Epithelial cell of esophagus (primary cell): ENCODE measurements at regions not wholly inside any gene's neighbourhood (a gene's known extent, or its start where the extent isn't known, plus 50 kb on each side); places are given as distances from the start of the nearest gene placed in this dataset.
A peak's percentile ranks its signal among the peaks of the same experiment; 100 is the strongest.

Source experiments
- DNase-seq: peaks from one replicate; pipeline ENCODE4 v3.0.0; 2010; ENCODE audit warnings: low read depth
- H3K4me3 ChIP-seq: 2 replicates; pipeline ENCODE4 v1.5.1; 2011; ENCODE audit warnings: mild to moderate bottlenecking, low read length, control low read depth
- TF ChIP-seq, protein P1 (sequence below): IDR thresholded peaks from 2 replicates; pipeline ENCODE4 v1.5.1; 2011; ENCODE audit warnings: low read depth, mild to moderate bottlenecking, low read length, control low read depth, inconsistent platforms; ENCODE audit not compliant: insufficient read depth; ENCODE audit errors: missing control alignments

GRCh38 chr11:38456371-38456770 lies 1858.3 kb upstream of the RAG2 start:
- TF ChIP-seq, protein P1, sequence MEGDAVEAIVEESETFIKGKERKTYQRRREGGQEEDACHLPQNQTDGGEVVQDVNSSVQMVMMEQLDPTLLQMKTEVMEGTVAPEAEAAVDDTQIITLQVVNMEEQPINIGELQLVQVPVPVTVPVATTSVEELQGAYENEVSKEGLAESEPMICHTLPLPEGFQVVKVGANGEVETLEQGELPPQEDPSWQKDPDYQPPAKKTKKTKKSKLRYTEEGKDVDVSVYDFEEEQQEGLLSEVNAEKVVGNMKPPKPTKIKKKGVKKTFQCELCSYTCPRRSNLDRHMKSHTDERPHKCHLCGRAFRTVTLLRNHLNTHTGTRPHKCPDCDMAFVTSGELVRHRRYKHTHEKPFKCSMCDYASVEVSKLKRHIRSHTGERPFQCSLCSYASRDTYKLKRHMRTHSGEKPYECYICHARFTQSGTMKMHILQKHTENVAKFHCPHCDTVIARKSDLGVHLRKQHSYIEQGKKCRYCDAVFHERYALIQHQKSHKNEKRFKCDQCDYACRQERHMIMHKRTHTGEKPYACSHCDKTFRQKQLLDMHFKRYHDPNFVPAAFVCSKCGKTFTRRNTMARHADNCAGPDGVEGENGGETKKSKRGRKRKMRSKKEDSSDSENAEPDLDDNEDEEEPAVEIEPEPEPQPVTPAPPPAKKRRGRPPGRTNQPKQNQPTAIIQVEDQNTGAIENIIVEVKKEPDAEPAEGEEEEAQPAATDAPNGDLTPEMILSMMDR, result no peak
- H3K4me3 ChIP-seq, result no peak overlapping the region
- DNase-seq, result peak; percentile 37

DNA sequence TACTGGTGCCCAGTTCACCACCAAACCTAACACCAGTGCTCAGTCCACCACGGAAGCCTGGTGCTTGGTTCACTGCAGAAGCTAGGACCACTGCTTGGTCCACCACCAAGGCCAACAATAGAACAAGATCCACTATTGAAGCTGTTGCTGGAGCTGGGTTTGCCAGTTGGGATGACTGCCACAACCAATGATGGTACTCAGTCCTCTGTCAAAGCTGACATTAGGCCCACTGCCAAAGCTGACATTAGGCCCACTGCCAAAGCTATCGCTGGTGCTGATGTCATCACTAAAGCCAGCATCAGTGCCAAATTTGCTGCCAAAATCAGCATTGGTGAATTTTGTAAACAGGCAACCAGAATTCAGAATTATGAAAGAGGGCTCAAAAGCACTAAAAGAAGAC lies 1850.2 kb upstream of the RAG2 start:
- TF ChIP-seq, protein P1, result no peak
- H3K4me3 ChIP-seq, result no peak overlapping the region
- DNase-seq, result peak; percentile 14

DNA sequence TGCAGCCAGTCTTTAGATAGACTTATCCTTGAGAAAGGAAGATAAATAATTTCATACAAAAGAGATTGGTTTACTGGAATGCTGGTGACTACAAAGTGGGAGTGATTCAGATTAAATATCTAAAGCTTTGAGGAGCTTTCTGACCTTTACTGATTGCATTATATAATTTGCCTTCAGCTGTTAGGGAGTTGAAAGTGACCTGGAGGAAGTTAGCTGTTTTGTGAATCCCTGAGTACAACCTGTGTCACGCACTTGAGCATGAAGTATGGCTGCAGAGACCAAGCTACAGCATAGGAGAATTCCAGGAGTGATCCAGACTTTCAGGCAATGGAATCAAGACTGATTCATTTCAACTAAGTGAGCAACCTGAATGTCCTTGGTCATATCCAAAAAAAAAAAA lies 1848.3 kb upstream of the RAG2 start:
- no peak for DNase-seq
- H3K4me3 ChIP-seq, result no peak overlapping the region
- TF ChIP-seq, protein P1, result no peak

- H3K4me3 ChIP-seq, result no peak overlapping the region
- TF ChIP-seq, protein P1, result no peak
- DNase-seq, result no peak
These were observed 1840.1 kb upstream of the RAG2 start for GRCh38 chr11:38438091-38438490.

GRCh38 chr11:38425578-38425977 lies 1827.5 kb upstream of the RAG2 start:
- no peak for DNase-seq
- TF ChIP-seq, protein P1, result no peak
- H3K4me3 ChIP-seq, result no peak overlapping the region

DNA sequence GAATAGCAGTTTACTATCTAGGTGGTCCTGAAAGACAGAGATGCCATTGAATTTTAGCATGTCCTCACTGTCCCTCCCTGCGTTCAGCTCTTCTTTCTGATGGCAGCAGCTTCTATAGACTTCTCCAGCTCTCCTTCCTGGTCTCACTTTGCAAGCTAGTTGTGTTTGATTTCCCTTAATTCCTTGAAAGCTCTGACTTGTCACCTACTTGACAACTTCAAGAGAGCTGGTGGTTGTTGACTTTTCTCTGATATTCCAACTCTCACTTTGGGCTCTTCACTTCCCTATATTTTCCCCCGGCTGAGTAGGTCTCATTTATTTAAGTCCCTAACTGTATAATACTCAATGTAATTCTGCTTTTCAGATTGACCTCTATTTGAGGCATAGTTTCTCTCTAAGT lies 1825.0 kb upstream of the RAG2 start:
- no peak for DNase-seq
- TF ChIP-seq, protein P1, result no peak
- no peak overlapping the region for H3K4me3 ChIP-seq

GRCh38 chr11:38416141-38416540 lies 1818.1 kb upstream of the RAG2 start:
- H3K4me3 ChIP-seq, result no peak overlapping the region
- no peak for DNase-seq
- TF ChIP-seq, protein P1, result no peak
